ENCODE measurements at regions not wholly inside any gene's neighbourhood (a gene's known extent, or its start where the extent isn't known, plus 50 kb on each side); places are given as distances from the start of the nearest gene placed in this dataset.

DNA sequence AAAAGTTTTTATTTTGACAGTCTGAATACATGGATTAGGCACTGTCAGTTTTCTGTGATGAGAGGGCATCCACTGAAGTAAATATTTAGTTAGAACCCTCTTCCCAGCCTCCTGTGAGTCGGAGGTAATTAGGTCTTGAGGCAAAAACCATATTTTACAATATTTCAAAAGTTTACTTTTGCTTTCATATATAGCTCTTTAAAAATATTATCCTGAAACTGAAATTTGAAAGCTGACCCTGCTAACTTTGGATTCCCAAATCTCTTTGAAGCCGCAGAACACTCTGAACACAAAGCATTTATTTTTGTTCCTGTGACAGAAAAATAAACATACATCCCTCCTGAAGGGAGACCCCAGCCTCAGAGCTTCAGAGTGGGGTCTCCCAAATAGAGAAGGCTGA is 317.4 kb downstream of the KIF20B start:
- TF ChIP-seq CTCF (IDR thresholded peaks at IDR 0.05) = no peak
- TF ChIP-seq POLR2A (IDR thresholded peaks at IDR 0.05) = no peak
